Upper lobe of left lung (tissue), 6 donors: ENCODE measurements at regions not wholly inside any gene's neighbourhood (a gene's known extent, or its start where the extent isn't known, plus 50 kb on each side); places are given as distances from the start of the nearest gene placed in this dataset.
"Not testable (repeated sequence)": the region's sequence is repeated elsewhere in the genome, so short reads cannot be mapped to it uniquely, and the experiment has no call there.

ENCODE experiments used
- ATAC-seq, 2 donors: fragments of 200-7000 bp; cut with Tn5 transposase; one replicate each; pipeline ENCODE4 v1.9.1; 2022; ENCODE audit warnings: mild to moderate bottlenecking in 2 of 2, moderate library complexity in 2 of 2; ENCODE audit not compliant: low FRiP score in 2 of 2
- DNase-seq, 2 donors: peaks; one replicate each; pipeline ENCODE4 v3.0.0-alpha.2; 2019 to 2020
- H3K27ac ChIP-seq, 4 donors: fragments of 200-600 bp; sonication (generic); one replicate each; pipeline ENCODE4 v1.5.1; 2016 to 2019
- H3K27me3 ChIP-seq, 4 donors: fragments of 200-600 bp; sonication (generic); one replicate each; pipeline ENCODE4 v1.5.1; 2017 to 2019
- H3K36me3 ChIP-seq, 4 donors: fragments of 200-600 bp; sonication (generic); one replicate each; pipeline ENCODE4 v1.5.1; 2016 to 2019
- H3K4me1 ChIP-seq, 4 donors: fragments of 200-600 bp; sonication (generic); one replicate each; pipeline ENCODE4 v1.5.1; 2018 to 2019
- H3K4me3 ChIP-seq, 4 donors: fragments of 200-600 bp; sonication (generic); one replicate each; pipeline ENCODE4 v1.5.1; 2017 to 2019; ENCODE audit warnings: mild to moderate bottlenecking in 2 of 4, moderate library complexity in 1 of 4
- H3K9me3 ChIP-seq, 4 donors: fragments of 200-600 bp; sonication (generic); one replicate each; pipeline ENCODE4 v1.5.1; 2018 to 2019
- CTCF ChIP-seq, 6 experiments: fragments of 450-650 bp in 4 of 6; fragments of 200-600 bp in 2 of 6; sonication (generic) in 2 of 6; IDR thresholded peaks; one replicate each; pipeline ENCODE4 v1.5.1; 2016 to 2019; ENCODE audit warnings: antibody characterized with exemption in 6 of 6
- EP300 ChIP-seq, 4 donors: sonication (generic); formaldehyde crosslinking; IDR thresholded peaks; one replicate each; pipeline ENCODE4 v1.5.1; 2017; ENCODE audit warnings: antibody characterized with exemption in 4 of 4, control low read depth in 2 of 4
- POLR2A ChIP-seq, 4 donors: fragments of 450-650 bp; IDR thresholded peaks; one replicate each; pipeline ENCODE4 v1.5.1; 2016 to 2017; ENCODE audit warnings: antibody characterized with exemption in 4 of 4, mild to moderate bottlenecking in 2 of 4
- POLR2AphosphoS5 ChIP-seq, 2 donors: sonication (generic); formaldehyde crosslinking; IDR thresholded peaks; one replicate each; pipeline ENCODE4 v1.5.1; 2017; ENCODE audit warnings: antibody characterized with exemption in 2 of 2
- WGBS, 2 donors: methylation state at CpG; one replicate each; pipeline ENCODE4 v1.1.5; 2017 to 2018; 5-methylcytosine and 5-hydroxymethylcytosine counted together
- donor health status: DM: no; HTN: no; CAD: no; lungs with moderate emphysema.
- donor health status: DM: no; HTN: yes; CAD: no; lungs with severe emphysema.

GRCh38 chr3:165504554-165504953 lies 308.4 kb upstream of the SLITRK3 start:
- no peak overlapping the region for H3K27ac ChIP-seq
- no peaks in the 10 kb centered on the region for H3K27me3 ChIP-seq
- TF ChIP-seq EP300 (IDR thresholded peaks at IDR 0.05) (no peak), POLR2A (IDR thresholded peaks at IDR 0.05) (no peak), CTCF (IDR thresholded peaks at IDR 0.05) (no peak), POLR2AphosphoS5 (IDR thresholded peaks at IDR 0.05) (no peak)
- no peaks in the 10 kb centered on the region for H3K36me3 ChIP-seq
- H3K9me3 ChIP-seq, result peaks cover 0 to 10% (median 0%) of the 10 kb centered on the region in 4 donors
- no peak overlapping the region for H3K4me3 ChIP-seq
- no peak for ATAC-seq
- H3K4me1 ChIP-seq, result no peaks in the 10 kb centered on the region
- WGBS, 2 donors, result 78 to 94% methylated on average over 1 of the region's 1 CpG
- no peak for DNase-seq

- ATAC-seq (no peak), DNase-seq (no peak)
- no peak for TF ChIP-seq CTCF (IDR thresholded peaks at IDR 0.05)
- TF ChIP-seq POLR2AphosphoS5 (IDR thresholded peaks at IDR 0.05), result no peak
- no peak for TF ChIP-seq POLR2A (IDR thresholded peaks at IDR 0.05)
- no peak for TF ChIP-seq EP300 (IDR thresholded peaks at IDR 0.05)
- Histone ChIP-seq H3K4me3 (no peak overlapping the region), H3K27me3 (no peaks in the 10 kb centered on the region), H3K4me1 (no peaks in the 10 kb centered on the region), H3K36me3 (no peaks in the 10 kb centered on the region), H3K9me3 (peaks cover 0 to 10% (median 0%) of the 10 kb centered on the region in 4 donors), H3K27ac (no peak overlapping the region)
- WGBS, 2 donors, result 90 to 93% methylated on average over 4 of the region's 4 CpGs
Measured at GRCh38 chr3:165503825-165504224, 307.6 kb upstream of the SLITRK3 start.

GRCh38 chr3:165503346-165503745 lies 307.2 kb upstream of the SLITRK3 start:
- H3K4me3 ChIP-seq, result no peak overlapping the region
- no peak for ATAC-seq
- H3K9me3 ChIP-seq, result peaks cover 0 to 10% (median 0%) of the 10 kb centered on the region in 4 donors
- no peaks in the 10 kb centered on the region for H3K4me1 ChIP-seq
- TF ChIP-seq POLR2AphosphoS5 (IDR thresholded peaks at IDR 0.05), result no peak
- no peak for TF ChIP-seq POLR2A (IDR thresholded peaks at IDR 0.05)
- TF ChIP-seq CTCF (IDR thresholded peaks at IDR 0.05), result no peak
- TF ChIP-seq EP300 (IDR thresholded peaks at IDR 0.05), result no peak
- no peaks in the 10 kb centered on the region for H3K36me3 ChIP-seq
- H3K27me3 ChIP-seq, result no peaks in the 10 kb centered on the region
- H3K27ac ChIP-seq, result no peak overlapping the region
- DNase-seq, result no peak

GRCh38 chr3:165502707-165503106 lies 306.5 kb upstream of the SLITRK3 start:
- ATAC-seq (no peak), DNase-seq (no peak)
- Histone ChIP-seq H3K27ac (no peak overlapping the region), H3K27me3 (no peaks in the 10 kb centered on the region), H3K9me3 (peaks cover 0 to 10% (median 0%) of the 10 kb centered on the region in 4 donors), H3K4me1 (no peaks in the 10 kb centered on the region), H3K36me3 (no peaks in the 10 kb centered on the region), H3K4me3 (no peak overlapping the region)
- no peak for TF ChIP-seq POLR2A (IDR thresholded peaks at IDR 0.05)
- no peak for TF ChIP-seq EP300 (IDR thresholded peaks at IDR 0.05)
- TF ChIP-seq POLR2AphosphoS5 (IDR thresholded peaks at IDR 0.05), result no peak
- TF ChIP-seq CTCF (IDR thresholded peaks at IDR 0.05), result no peak
- WGBS, 2 donors, result 61 to 71% methylated on average over 3 of the region's 3 CpGs

GRCh38 chr3:165498742-165499141 lies 302.6 kb upstream of the SLITRK3 start:
- not testable (repeated sequence) for H3K4me3 ChIP-seq, H3K36me3 ChIP-seq, H3K27ac ChIP-seq, H3K27me3 ChIP-seq, ATAC-seq, H3K4me1 ChIP-seq, DNase-seq, H3K9me3 ChIP-seq
- 77 to 86% methylated on average over 4 of the region's 4 CpGs for WGBS, 2 donors
